Common myeloid progenitor, CD34-positive (primary cell): ENCODE measurements at regions not wholly inside any gene's neighbourhood (a gene's known extent, or its start where the extent isn't known, plus 50 kb on each side); places are given as distances from the start of the nearest gene placed in this dataset.

ENCODE experiments used
- CTCF ChIA-PET: fragments of 350-600 bp; sonication (Branson Sonifier 250); formaldehyde crosslinking; loops from one replicate; lab custom pipeline; 2021; ENCODE audit warnings: antibody characterized with exemption; lab: Charles Lee
- POLR2A ChIA-PET: fragments of 350-600 bp; sonication (Branson Sonifier 250); formaldehyde crosslinking; loops from one replicate; lab custom pipeline; 2021; ENCODE audit warnings: antibody characterized with exemption; lab: Charles Lee
- DNase-seq, 3 donors: peaks; one replicate each; pipeline versions ENCODE4 v3.0.0 to v3.0.0-alpha.2; 2013
- H3K27ac ChIP-seq, 2 experiments: 1 replicate in 1 of 2; 2 replicates in 1 of 2; pipeline ENCODE4 v1.7.0; 2013; ENCODE audit warnings: inconsistent platforms in 2 of 2, low read length in 2 of 2, mild to moderate bottlenecking in 2 of 2, low read depth in 1 of 2, moderate library complexity in 1 of 2; ENCODE audit not compliant: severe bottlenecking in 2 of 2, insufficient read depth in 1 of 2, poor library complexity in 1 of 2
- H3K27me3 ChIP-seq, 5 experiments: replicated peaks in 2 of 5; 1 replicate in 3 of 5; 2 replicates in 2 of 5; pipeline versions ENCODE4 v1.6.1 to v1.7.0; 2013; ENCODE audit warnings: low read length in 4 of 5, mild to moderate bottlenecking in 2 of 5, moderate library complexity in 2 of 5, inconsistent platforms in 1 of 5; ENCODE audit not compliant: insufficient read depth in 5 of 5, control insufficient read depth in 4 of 5
- H3K36me3 ChIP-seq, 4 experiments: 1 replicate in 2 of 4; 2 replicates in 2 of 4; pipeline versions ENCODE4 v1.6.1 to v1.7.0; 2013; ENCODE audit warnings: low read length in 3 of 4, control low read depth in 1 of 4, mild to moderate bottlenecking in 1 of 4; ENCODE audit not compliant: control insufficient read depth in 4 of 4, insufficient read depth in 4 of 4
- H3K4me1 ChIP-seq, 4 experiments: 1 replicate in 3 of 4; 2 replicates in 1 of 4; pipeline versions ENCODE4 v1.6.1 to v1.7.1; 2013; ENCODE audit warnings: low read length in 3 of 4, mild to moderate bottlenecking in 3 of 4, control low read depth in 1 of 4, inconsistent platforms in 1 of 4, moderate library complexity in 1 of 4; ENCODE audit not compliant: control insufficient read depth in 4 of 4, insufficient read depth in 4 of 4; ENCODE audit errors: control extremely low read depth in 1 of 4
- H3K4me3 ChIP-seq, 7 experiments: 1 replicate in 4 of 7; 2 replicates in 3 of 7; pipeline versions ENCODE4 v1.5.1 to v1.7.0; 2013; ENCODE audit warnings: mild to moderate bottlenecking in 7 of 7, low read length in 6 of 7, moderate library complexity in 6 of 7, inconsistent platforms in 2 of 7, low read depth in 2 of 7, control low read depth in 1 of 7; ENCODE audit not compliant: insufficient read depth in 4 of 7, control insufficient read depth in 1 of 7; ENCODE audit errors: extremely low read depth in 1 of 7
- H3K9me3 ChIP-seq, 5 experiments: 1 replicate in 4 of 5; 2 replicates in 1 of 5; pipeline versions ENCODE4 v1.6.1 to v1.7.1; 2013; ENCODE audit warnings: low read length in 4 of 5, mild to moderate bottlenecking in 2 of 5, inconsistent platforms in 1 of 5, low read depth in 1 of 5, moderate library complexity in 1 of 5; ENCODE audit not compliant: control insufficient read depth in 4 of 5, insufficient read depth in 2 of 5; ENCODE audit errors: control extremely low read depth in 1 of 5
- WGBS: methylation state at CpG from one replicate; pipeline ENCODE4 v1.1.5; 2013; ENCODE audit not compliant: insufficient coverage; 5-methylcytosine and 5-hydroxymethylcytosine counted together

DNA sequence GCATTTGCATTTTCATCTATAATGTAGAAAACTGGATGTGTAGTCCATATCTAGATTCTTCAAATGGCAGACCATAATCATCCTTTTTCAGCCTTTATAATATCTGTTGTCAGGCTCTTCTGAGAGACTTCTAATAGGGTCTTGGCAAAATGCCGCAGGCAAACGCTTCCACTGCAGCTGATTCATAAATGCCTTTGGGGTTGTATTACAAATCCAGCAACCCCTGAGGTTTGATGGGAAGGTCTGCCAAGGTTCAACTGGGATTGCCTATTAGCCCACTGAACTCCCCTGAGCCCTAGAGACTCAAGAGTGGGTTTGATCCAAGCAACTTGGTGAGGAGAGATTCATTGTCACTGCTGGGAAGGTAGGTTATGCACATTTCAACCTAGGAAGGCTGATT lies 365.2 kb upstream of the POU3F2 start:
- Histone ChIP-seq H3K27me3 (no peaks in the 10 kb centered on the region), H3K36me3 (no peaks in the 10 kb centered on the region), H3K4me3 (no peak overlapping the region), H3K9me3 (no peaks in the 10 kb centered on the region), H3K4me1 (no peaks in the 10 kb centered on the region), H3K27ac (no peak overlapping the region)
- no peak for DNase-seq
- ChIA-PET POLR2A (no interaction called here), CTCF (no interaction called here)
- 100% methylated on average over 2 of the region's 2 CpGs for WGBS

- Histone ChIP-seq H3K4me3 (no peak overlapping the region), H3K27ac (no peak overlapping the region), H3K27me3 (no peaks in the 10 kb centered on the region), H3K9me3 (no peaks in the 10 kb centered on the region), H3K4me1 (no peaks in the 10 kb centered on the region), H3K36me3 (no peaks in the 10 kb centered on the region)
- DNase-seq = no peak
- 86% methylated on average over 1 of the region's 1 CpG for WGBS
- ChIA-PET CTCF (no interaction called here), POLR2A (no interaction called here)
These were observed 363.6 kb upstream of the POU3F2 start for GRCh38 chr6:98470821-98471220.

DNA sequence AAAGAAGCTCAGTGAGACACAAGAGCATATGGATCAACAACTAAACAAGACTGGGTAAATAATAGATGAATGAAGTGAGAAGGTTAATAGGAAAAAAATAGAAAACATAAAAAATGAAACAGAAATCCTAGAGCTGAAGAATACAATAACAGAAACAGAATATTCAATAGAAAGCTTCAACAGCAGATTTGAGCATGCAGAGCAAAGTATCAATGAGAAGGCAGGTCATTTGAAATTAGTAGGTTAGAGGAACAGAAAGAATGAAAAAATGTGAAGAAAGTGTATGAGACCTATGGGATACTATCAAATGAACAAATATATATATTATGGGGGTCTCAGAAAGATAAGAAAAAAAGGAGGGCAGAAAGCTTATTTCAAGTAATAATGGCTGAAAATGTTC lies 362.9 kb upstream of the POU3F2 start:
- no peaks in the 10 kb centered on the region for H3K36me3 ChIP-seq
- H3K27me3 ChIP-seq = no peaks in the 10 kb centered on the region
- H3K4me3 ChIP-seq = no peak overlapping the region
- no peaks in the 10 kb centered on the region for H3K4me1 ChIP-seq
- ChIA-PET POLR2A (no interaction called here), CTCF (no interaction called here)
- DNase-seq = no peak
- H3K27ac ChIP-seq = no peak overlapping the region
- H3K9me3 ChIP-seq = no peaks in the 10 kb centered on the region

DNA sequence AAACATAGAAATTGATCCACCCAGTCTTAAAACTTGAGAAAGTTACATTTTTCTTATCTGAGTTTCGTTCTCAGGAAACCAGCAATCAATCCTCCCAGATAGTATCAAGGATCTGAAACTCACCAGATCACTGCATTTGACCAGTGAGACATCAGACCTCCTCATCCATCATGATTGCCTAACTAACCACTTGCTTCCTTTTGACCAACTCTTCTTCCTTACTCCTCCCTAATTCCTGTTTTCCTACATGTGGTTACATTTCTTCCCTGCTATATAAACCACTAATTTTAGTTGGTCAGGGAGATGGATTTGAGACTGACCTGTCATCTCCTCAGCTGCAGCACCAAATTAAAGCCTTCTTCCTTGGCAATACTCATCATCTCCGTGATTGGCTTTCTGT lies 357.1 kb upstream of the POU3F2 start:
- ChIA-PET POLR2A (no interaction called here), CTCF (no interaction called here)
- no peaks in the 10 kb centered on the region for H3K27me3 ChIP-seq
- no peaks in the 10 kb centered on the region for H3K36me3 ChIP-seq
- 38% methylated on average over 1 of the region's 2 CpGs for WGBS
- no peak for DNase-seq
- H3K9me3 ChIP-seq = no peaks in the 10 kb centered on the region
- no peak overlapping the region for H3K27ac ChIP-seq
- no peak overlapping the region for H3K4me3 ChIP-seq
- H3K4me1 ChIP-seq = no peaks in the 10 kb centered on the region

DNA sequence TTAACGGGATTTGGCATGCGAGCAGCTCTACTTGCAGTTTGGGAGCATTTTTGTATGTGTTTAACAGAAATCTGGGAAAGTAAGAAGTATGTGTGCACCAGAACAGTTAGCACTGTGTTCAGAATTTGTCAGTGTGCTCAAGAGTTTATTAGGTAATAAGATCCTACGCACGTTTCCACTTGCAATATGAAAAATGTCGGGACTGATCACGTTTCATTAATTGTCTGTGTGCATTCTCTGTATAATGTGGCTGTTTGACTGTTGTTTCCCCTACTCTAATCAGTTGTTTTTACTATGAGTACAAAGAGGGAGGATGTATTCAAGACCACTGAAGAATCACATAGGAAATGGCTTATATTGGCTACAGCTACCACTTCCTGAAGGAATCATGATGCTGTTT lies 349.7 kb upstream of the POU3F2 start:
- no peaks in the 10 kb centered on the region for H3K27me3 ChIP-seq
- no peaks in the 10 kb centered on the region for H3K36me3 ChIP-seq
- ChIA-PET POLR2A (no interaction called here), CTCF (no interaction called here)
- WGBS = 96% methylated on average over 2 of the region's 6 CpGs
- H3K4me3 ChIP-seq = no peak overlapping the region
- H3K27ac ChIP-seq = no peak overlapping the region
- H3K4me1 ChIP-seq = no peaks in the 10 kb centered on the region
- no peaks in the 10 kb centered on the region for H3K9me3 ChIP-seq
- no peak for DNase-seq

GRCh38 chr6:98485593-98485992 lies 348.8 kb upstream of the POU3F2 start:
- H3K27me3 ChIP-seq = no peaks in the 10 kb centered on the region
- CTCF ChIA-PET = no interaction called here
- H3K4me1 ChIP-seq = no peaks in the 10 kb centered on the region
- H3K4me3 ChIP-seq = no peak overlapping the region
- H3K9me3 ChIP-seq = no peaks in the 10 kb centered on the region
- no peaks in the 10 kb centered on the region for H3K36me3 ChIP-seq
- DNase-seq = no peak
- POLR2A ChIA-PET = no interaction called here
- no peak overlapping the region for H3K27ac ChIP-seq

- Histone ChIP-seq H3K4me3 (no peak overlapping the region), H3K9me3 (no peaks in the 10 kb centered on the region), H3K27ac (no peak overlapping the region), H3K27me3 (no peaks in the 10 kb centered on the region), H3K4me1 (no peaks in the 10 kb centered on the region), H3K36me3 (no peaks in the 10 kb centered on the region)
- ChIA-PET POLR2A (no interaction called here), CTCF (no interaction called here)
- 27% methylated on average over 1 of the region's 2 CpGs for WGBS
- DNase-seq = no peak
These were observed 348.3 kb upstream of the POU3F2 start for GRCh38 chr6:98486057-98486456.

- CTCF ChIA-PET = no interaction called here
- no peaks in the 10 kb centered on the region for H3K27me3 ChIP-seq
- H3K36me3 ChIP-seq = no peaks in the 10 kb centered on the region
- H3K4me1 ChIP-seq = no peaks in the 10 kb centered on the region
- 88% methylated on average over 1 of the region's 1 CpG for WGBS
- no peaks in the 10 kb centered on the region for H3K9me3 ChIP-seq
- POLR2A ChIA-PET = no interaction called here
- no peak for DNase-seq
- no peak overlapping the region for H3K27ac ChIP-seq
- no peak overlapping the region for H3K4me3 ChIP-seq
These were observed 346.8 kb upstream of the POU3F2 start for GRCh38 chr6:98487612-98488011.
